ENCODE measurements at regions not wholly inside any gene's neighbourhood (a gene's known extent, or its start where the extent isn't known, plus 50 kb on each side); places are given as distances from the start of the nearest gene placed in this dataset.

GRCh38 chr20:12064540-12064939, 146.8 kb downstream of the BTBD3 start:
- H3K27me3 Mint-ChIP-seq (ENCODE audit: unreplicated experiment) = no peaks in the 10 kb centered on the region
- no peaks in the 10 kb centered on the region for H3K4me1 Mint-ChIP-seq (ENCODE audit: low read depth, unreplicated experiment)
- no peak overlapping the region for H3K4me3 Mint-ChIP-seq (ENCODE audit: unreplicated experiment)
- no peak for DNase-seq
- no peak overlapping the region for H3K27ac Mint-ChIP-seq (ENCODE audit: unreplicated experiment)
- no peak for TF ChIP-seq CTCF (IDR thresholded peaks at IDR 0.05; ENCODE audit: partially characterized antibody, unreplicated experiment)
- no peaks in the 10 kb centered on the region for H3K36me3 Mint-ChIP-seq (ENCODE audit: unreplicated experiment)
- H3K9me3 Mint-ChIP-seq (ENCODE audit: unreplicated experiment) = no peaks in the 10 kb centered on the region

- H3K27me3 Mint-ChIP-seq (ENCODE audit: unreplicated experiment) = no peaks in the 10 kb centered on the region
- H3K27ac Mint-ChIP-seq (ENCODE audit: unreplicated experiment) = no peak overlapping the region
- H3K4me1 Mint-ChIP-seq (ENCODE audit: low read depth, unreplicated experiment) = no peaks in the 10 kb centered on the region
- no peaks in the 10 kb centered on the region for H3K36me3 Mint-ChIP-seq (ENCODE audit: unreplicated experiment)
- no peak for TF ChIP-seq CTCF (IDR thresholded peaks at IDR 0.05; ENCODE audit: partially characterized antibody, unreplicated experiment)
- DNase-seq = no peak
- H3K9me3 Mint-ChIP-seq (ENCODE audit: unreplicated experiment) = no peaks in the 10 kb centered on the region
- no peak overlapping the region for H3K4me3 Mint-ChIP-seq (ENCODE audit: unreplicated experiment)
Observed at GRCh38 chr20:12067686-12068085, 150.0 kb downstream of the BTBD3 start.

- no peak overlapping the region for H3K4me3 Mint-ChIP-seq (ENCODE audit: unreplicated experiment)
Observed at GRCh38 chr20:12068121-12068520, 150.4 kb downstream of the BTBD3 start.

DNA sequence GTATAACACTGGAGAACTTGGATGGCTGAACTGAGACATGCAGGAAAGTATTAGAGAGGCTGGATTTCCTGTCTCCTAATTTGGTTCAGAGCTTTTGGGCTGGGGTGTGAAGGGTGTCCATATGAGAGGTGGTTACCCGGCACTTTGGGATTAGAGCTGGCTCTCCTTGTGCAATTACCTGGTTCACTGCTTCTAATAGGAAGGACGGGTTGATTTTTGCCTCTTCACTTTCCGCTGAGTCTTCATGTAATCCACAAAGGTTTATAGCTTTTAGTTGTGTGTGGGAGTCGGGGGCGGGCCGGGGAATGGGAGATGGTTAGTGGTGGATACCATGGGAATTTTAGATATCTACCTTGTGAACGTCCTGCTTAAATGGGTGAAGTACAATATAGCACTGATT, 151.5 kb downstream of the BTBD3 start:
- Mint-ChIP-seq H3K9me3 (ENCODE audit: unreplicated experiment) (no peaks in the 10 kb centered on the region), H3K4me3 (ENCODE audit: unreplicated experiment) (no peak overlapping the region), H3K4me1 (ENCODE audit: low read depth, unreplicated experiment) (no peaks in the 10 kb centered on the region), H3K27me3 (ENCODE audit: unreplicated experiment) (no peaks in the 10 kb centered on the region), H3K36me3 (ENCODE audit: unreplicated experiment) (no peaks in the 10 kb centered on the region), H3K27ac (ENCODE audit: unreplicated experiment) (no peak overlapping the region)
- no peak for DNase-seq
- no peak for TF ChIP-seq CTCF (IDR thresholded peaks at IDR 0.05; ENCODE audit: partially characterized antibody, unreplicated experiment)

More at GRCh38 chr20:12068121-12068520, 150.4 kb downstream of the BTBD3 start:
- no peaks in the 10 kb centered on the region for H3K4me1 Mint-ChIP-seq (ENCODE audit: low read depth, unreplicated experiment)
- H3K9me3 Mint-ChIP-seq (ENCODE audit: unreplicated experiment) = no peaks in the 10 kb centered on the region
- H3K36me3 Mint-ChIP-seq (ENCODE audit: unreplicated experiment) = no peaks in the 10 kb centered on the region
- no peak for TF ChIP-seq CTCF (IDR thresholded peaks at IDR 0.05; ENCODE audit: partially characterized antibody, unreplicated experiment)
- DNase-seq = no peak
- H3K27me3 Mint-ChIP-seq (ENCODE audit: unreplicated experiment) = no peaks in the 10 kb centered on the region
- H3K27ac Mint-ChIP-seq (ENCODE audit: unreplicated experiment) = no peak overlapping the region

- no peaks in the 10 kb centered on the region for H3K9me3 Mint-ChIP-seq (ENCODE audit: unreplicated experiment)
Observed at GRCh38 chr20:12072221-12072953, 154.7 kb downstream of the BTBD3 start.

More at GRCh38 chr20:12072221-12072953, 154.7 kb downstream of the BTBD3 start:
- TF ChIP-seq CTCF (IDR thresholded peaks at IDR 0.05; ENCODE audit: partially characterized antibody, unreplicated experiment) = no peak
- H3K4me1 Mint-ChIP-seq (ENCODE audit: low read depth, unreplicated experiment) = no peaks in the 10 kb centered on the region
- no peak overlapping the region for H3K27ac Mint-ChIP-seq (ENCODE audit: unreplicated experiment)
- H3K27me3 Mint-ChIP-seq (ENCODE audit: unreplicated experiment) = no peaks in the 10 kb centered on the region
- H3K4me3 Mint-ChIP-seq (ENCODE audit: unreplicated experiment) = no peak overlapping the region
- no peak for DNase-seq
- no peaks in the 10 kb centered on the region for H3K36me3 Mint-ChIP-seq (ENCODE audit: unreplicated experiment)
